SK-N-SH (cell line): ENCODE measurements at regions not wholly inside any gene's neighbourhood (a gene's known extent, or its start where the extent isn't known, plus 50 kb on each side); places are given as distances from the start of the nearest gene placed in this dataset.

Experiments
- CTCF ChIA-PET: fragments of 300-600, 350-600 bp; formaldehyde crosslinking; extraction: SDS; loops from one replicate; lab custom pipeline; 2021; lab: Yijun Ruan, JAX
- POLR2A ChIA-PET: fragments of 350-600 bp; sonication (Branson Sonifier 250); formaldehyde crosslinking; extraction: SDS; loops from one replicate; lab custom pipeline; 2020; ENCODE audit warnings: antibody characterized with exemption, inconsistent platforms; lab: Yijun Ruan, JAX
- DNase-seq: peaks from one replicate; pipeline ENCODE4 v3.0.0; 2012
- H2AFZ ChIP-seq: fragments of 200-600 bp; sonication (generic); 2 replicates; pipeline ENCODE4 v1.8.1; 2016; ENCODE audit warnings: antibody characterized with exemption, mild to moderate bottlenecking, low read depth
- H3F3A ChIP-seq: fragments of 200-600 bp; sonication (generic); replicated peaks from 2 replicates; pipeline ENCODE3; 2016; ENCODE audit warnings: antibody characterized with exemption, mild to moderate bottlenecking; ENCODE audit not compliant: insufficient read depth
- H3K27ac ChIP-seq, 2 experiments: fragments of 200-500 bp in 1 of 2; fragments of 200-600 bp in 1 of 2; sonication (Bioruptor generic) in 1 of 2; sonication (generic), shearing (Covaris generic) in 1 of 2; 2 replicates each; pipeline versions ENCODE4 v1.5.1 to v1.6.1; 2014 to 2016; ENCODE audit warnings: low read depth in 2 of 2, inconsistent platforms in 1 of 2, low read length in 1 of 2, mild to moderate bottlenecking in 1 of 2, mixed read lengths in 1 of 2
- H3K27me3 ChIP-seq: fragments of 200-600 bp; sonication (generic), shearing (Covaris generic); 2 replicates; pipeline ENCODE4 v1.6.1; 2016; ENCODE audit warnings: mixed run types; ENCODE audit not compliant: insufficient read depth
- H3K36me3 ChIP-seq, 2 experiments: fragments of 200-500 bp in 1 of 2; fragments of 200-600 bp in 1 of 2; sonication (Bioruptor generic) in 1 of 2; sonication (generic) in 1 of 2; replicated peaks in 1 of 2; 2 replicates each; pipeline versions ENCODE3 to v1.5.1; 2014 to 2016; ENCODE audit warnings: low read length in 1 of 2, mild to moderate bottlenecking in 1 of 2; ENCODE audit not compliant: insufficient read depth in 2 of 2, control insufficient read depth in 1 of 2
- H3K4me1 ChIP-seq, 2 experiments: fragments of 200-500 bp in 1 of 2; fragments of 200-600 bp in 1 of 2; sonication (Bioruptor generic) in 1 of 2; sonication (generic), shearing (Covaris generic) in 1 of 2; 2 replicates each; pipeline versions ENCODE4 v1.5.1 to v1.6.1; 2014 to 2016; ENCODE audit warnings: low read depth in 1 of 2, low read length in 1 of 2, mixed run types in 1 of 2; ENCODE audit not compliant: insufficient read depth in 2 of 2, control insufficient read depth in 1 of 2
- H3K4me2 ChIP-seq: fragments of 200-600 bp; sonication (generic), shearing (Covaris generic); 2 replicates; pipeline ENCODE4 v1.6.1; 2017; ENCODE audit warnings: mixed run types
- H3K4me3 ChIP-seq, 2 experiments: fragments of 200-500 bp in 1 of 2; fragments of 200-600 bp in 1 of 2; sonication (Bioruptor generic) in 1 of 2; sonication (generic), shearing (Covaris generic) in 1 of 2; 2 replicates each; pipeline versions ENCODE4 v1.5.1 to v1.8.1; 2014 to 2016; ENCODE audit warnings: low read depth in 2 of 2, inconsistent platforms in 1 of 2, low read length in 1 of 2, mild to moderate bottlenecking in 1 of 2, mixed read lengths in 1 of 2, moderate library complexity in 1 of 2
- H3K79me2 ChIP-seq: fragments of 200-600 bp; sonication (generic); 2 replicates; pipeline ENCODE4 v1.8.1; 2017; ENCODE audit warnings: mild to moderate bottlenecking; ENCODE audit not compliant: insufficient read depth
- H3K9ac ChIP-seq: fragments of 200-600 bp; sonication (generic); 2 replicates; pipeline ENCODE4 v1.6.1; 2017; ENCODE audit warnings: mixed run types
- H3K9me2 ChIP-seq: fragments of 200-600 bp; sonication (generic); 2 replicates; pipeline ENCODE4 v1.6.1; 2017; ENCODE audit warnings: mixed run types
- H3K9me3 ChIP-seq: fragments of 200-600 bp; sonication (generic); 2 replicates; pipeline ENCODE4 v1.6.1; 2017; ENCODE audit warnings: mixed run types, mild to moderate bottlenecking, moderate library complexity
- H4K20me1 ChIP-seq: fragments of 200-600 bp; sonication (generic); 2 replicates; pipeline ENCODE4 v1.6.1; 2017; ENCODE audit warnings: mild to moderate bottlenecking, mixed run types; ENCODE audit not compliant: insufficient read depth
- ELF1 ChIP-seq: IDR thresholded peaks from 2 replicates; pipeline ENCODE4 v1.4.0; 2012
- FOSL2 ChIP-seq: IDR thresholded peaks from 2 replicates; pipeline ENCODE4 v1.4.0; 2012; ENCODE audit warnings: low read depth, mild to moderate bottlenecking, moderate library complexity, borderline replicate concordance
- GABPA ChIP-seq: IDR thresholded peaks from 2 replicates; pipeline ENCODE4 v1.4.0; 2012; ENCODE audit warnings: low read depth, mild to moderate bottlenecking
- JUND ChIP-seq: IDR thresholded peaks from 2 replicates; pipeline ENCODE4 v1.4.0; 2012
- MAX ChIP-seq: IDR thresholded peaks from 2 replicates; pipeline ENCODE4 v1.4.0; 2012; ENCODE audit warnings: low read depth
- PBX3 ChIP-seq: IDR thresholded peaks from 2 replicates; pipeline ENCODE4; 2012
- POLR2AphosphoS5 ChIP-seq: IDR thresholded peaks from 2 replicates; pipeline ENCODE4 v1.6.1; 2012; ENCODE audit warnings: low read depth, low read length
- RAD21 ChIP-seq: IDR thresholded peaks from 2 replicates; pipeline ENCODE4 v1.6.1; 2012; ENCODE audit warnings: mild to moderate bottlenecking, low read length
- RFX5 ChIP-seq: IDR thresholded peaks from 2 replicates; pipeline ENCODE4 v1.6.1; 2012; ENCODE audit warnings: mild to moderate bottlenecking, improper control_type of control experiment, low read length
- RXRA ChIP-seq: IDR thresholded peaks from 2 replicates; pipeline ENCODE4 v1.4.0; 2012; ENCODE audit warnings: low read depth, mild to moderate bottlenecking, borderline replicate concordance
- SIN3A ChIP-seq: IDR thresholded peaks from 2 replicates; pipeline ENCODE4 v1.6.1; 2012; ENCODE audit warnings: low read depth, mild to moderate bottlenecking, low read length, moderate library complexity, borderline replicate concordance
- YY1 ChIP-seq: IDR thresholded peaks from 2 replicates; pipeline ENCODE4 v1.4.0; 2012; ENCODE audit warnings: low read depth, mild to moderate bottlenecking
- WGBS: methylation state at CpG from one replicate; pipeline ENCODE4 v1.1.6; 2017; ENCODE audit warnings: low lambda C conversion rate; 5-methylcytosine and 5-hydroxymethylcytosine counted together
- TF ChIP-seq, protein P1 (sequence below): fragments of 200-600 bp; sonication (generic); IDR thresholded peaks from 2 replicates; pipeline ENCODE4 v1.6.1; 2017; ENCODE audit warnings: antibody characterized with exemption, mild to moderate bottlenecking, moderate library complexity
- TF ChIP-seq, protein P2 (sequence below): IDR thresholded peaks from 2 replicates; pipeline ENCODE4 v1.6.1; 2012; ENCODE audit warnings: mild to moderate bottlenecking, low read depth, low read length, moderate library complexity

- TF ChIP-seq, protein P1, sequence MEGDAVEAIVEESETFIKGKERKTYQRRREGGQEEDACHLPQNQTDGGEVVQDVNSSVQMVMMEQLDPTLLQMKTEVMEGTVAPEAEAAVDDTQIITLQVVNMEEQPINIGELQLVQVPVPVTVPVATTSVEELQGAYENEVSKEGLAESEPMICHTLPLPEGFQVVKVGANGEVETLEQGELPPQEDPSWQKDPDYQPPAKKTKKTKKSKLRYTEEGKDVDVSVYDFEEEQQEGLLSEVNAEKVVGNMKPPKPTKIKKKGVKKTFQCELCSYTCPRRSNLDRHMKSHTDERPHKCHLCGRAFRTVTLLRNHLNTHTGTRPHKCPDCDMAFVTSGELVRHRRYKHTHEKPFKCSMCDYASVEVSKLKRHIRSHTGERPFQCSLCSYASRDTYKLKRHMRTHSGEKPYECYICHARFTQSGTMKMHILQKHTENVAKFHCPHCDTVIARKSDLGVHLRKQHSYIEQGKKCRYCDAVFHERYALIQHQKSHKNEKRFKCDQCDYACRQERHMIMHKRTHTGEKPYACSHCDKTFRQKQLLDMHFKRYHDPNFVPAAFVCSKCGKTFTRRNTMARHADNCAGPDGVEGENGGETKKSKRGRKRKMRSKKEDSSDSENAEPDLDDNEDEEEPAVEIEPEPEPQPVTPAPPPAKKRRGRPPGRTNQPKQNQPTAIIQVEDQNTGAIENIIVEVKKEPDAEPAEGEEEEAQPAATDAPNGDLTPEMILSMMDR, result peak; percentile 11; the same call in 1 of the 2 replicates
- TF ChIP-seq MAX (peak; percentile 18; the same call in 1 of the 2 replicates), ELF1 (no peak)
Observed at GRCh38 chr5:171596391-171596878, 177.0 kb downstream of the FGF18 start (continued).

- POLR2A ChIA-PET, result no interaction called here
- DNase-seq, result no peak
- Histone ChIP-seq H3K9ac (no peak overlapping the region), H3K79me2 (no peaks in the 10 kb centered on the region), H3K27ac (no peak overlapping the region), H3K4me3 (no peak overlapping the region), H3K4me1 (no peaks in the 10 kb centered on the region; a peak in 1 of 4 replicates), H3K9me2 (no peaks in the 10 kb centered on the region), H2AFZ (no peak overlapping the region), H3K27me3 (no peaks in the 10 kb centered on the region; the same call in 1 of the 2 replicates)
- WGBS, result 62% methylated on average over 6 of the region's 6 CpGs
- no peak for TF ChIP-seq SIN3A
- TF ChIP-seq RAD21, result 0 out of 2 replicates have a peak, but pooled peaks have one; percentile 13
- TF ChIP-seq, all 33 proteins: peak for 1
- H3K4me2 ChIP-seq, result no peak overlapping the region
- H3F3A ChIP-seq, result no peaks in the 10 kb centered on the region
- H4K20me1 ChIP-seq, result no peaks in the 10 kb centered on the region
- no peaks in the 10 kb centered on the region for H3K36me3 ChIP-seq
- CTCF ChIA-PET, result interaction anchor here (1.0 to 1.3 kb wide), 2 partner anchors 12 to 310 kb away, joined by 3 to 5 read pairs; no protein-coding TSS in a partner anchor
- H3K9me3 ChIP-seq, result no peaks in the 10 kb centered on the region
Observed at GRCh38 chr5:171597946-171598640, 178.6 kb downstream of the FGF18 start.

- CTCF ChIA-PET, result interaction anchor here (1.0 to 1.3 kb wide), 2 partner anchors 11 to 310 kb away, joined by 3 to 5 read pairs; no protein-coding TSS in a partner anchor
- Histone ChIP-seq H3K9ac (no peak overlapping the region), H3K36me3 (no peaks in the 10 kb centered on the region), H3K9me2 (no peaks in the 10 kb centered on the region), H3F3A (no peaks in the 10 kb centered on the region), H4K20me1 (no peaks in the 10 kb centered on the region), H3K9me3 (no peaks in the 10 kb centered on the region), H3K79me2 (no peaks in the 10 kb centered on the region), H3K27ac (no peak overlapping the region), H3K4me2 (no peak overlapping the region), H2AFZ (no peak overlapping the region), H3K4me3 (no peak overlapping the region), H3K4me1 (no peaks in the 10 kb centered on the region; a peak in 1 of 4 replicates), H3K27me3 (no peaks in the 10 kb centered on the region; the same call in 1 of the 2 replicates)
- POLR2A ChIA-PET, result no interaction called here
- 51% methylated on average over 7 of the region's 7 CpGs for WGBS
- no peak for DNase-seq
- TF ChIP-seq SIN3A (no peak), JUND (no peak), POLR2AphosphoS5 (no peak), FOSL2 (no peak), RFX5 (no peak), PBX3 (no peak), RXRA (no peak), YY1 (no peak), GABPA (no peak)
- TF ChIP-seq, protein P2, sequence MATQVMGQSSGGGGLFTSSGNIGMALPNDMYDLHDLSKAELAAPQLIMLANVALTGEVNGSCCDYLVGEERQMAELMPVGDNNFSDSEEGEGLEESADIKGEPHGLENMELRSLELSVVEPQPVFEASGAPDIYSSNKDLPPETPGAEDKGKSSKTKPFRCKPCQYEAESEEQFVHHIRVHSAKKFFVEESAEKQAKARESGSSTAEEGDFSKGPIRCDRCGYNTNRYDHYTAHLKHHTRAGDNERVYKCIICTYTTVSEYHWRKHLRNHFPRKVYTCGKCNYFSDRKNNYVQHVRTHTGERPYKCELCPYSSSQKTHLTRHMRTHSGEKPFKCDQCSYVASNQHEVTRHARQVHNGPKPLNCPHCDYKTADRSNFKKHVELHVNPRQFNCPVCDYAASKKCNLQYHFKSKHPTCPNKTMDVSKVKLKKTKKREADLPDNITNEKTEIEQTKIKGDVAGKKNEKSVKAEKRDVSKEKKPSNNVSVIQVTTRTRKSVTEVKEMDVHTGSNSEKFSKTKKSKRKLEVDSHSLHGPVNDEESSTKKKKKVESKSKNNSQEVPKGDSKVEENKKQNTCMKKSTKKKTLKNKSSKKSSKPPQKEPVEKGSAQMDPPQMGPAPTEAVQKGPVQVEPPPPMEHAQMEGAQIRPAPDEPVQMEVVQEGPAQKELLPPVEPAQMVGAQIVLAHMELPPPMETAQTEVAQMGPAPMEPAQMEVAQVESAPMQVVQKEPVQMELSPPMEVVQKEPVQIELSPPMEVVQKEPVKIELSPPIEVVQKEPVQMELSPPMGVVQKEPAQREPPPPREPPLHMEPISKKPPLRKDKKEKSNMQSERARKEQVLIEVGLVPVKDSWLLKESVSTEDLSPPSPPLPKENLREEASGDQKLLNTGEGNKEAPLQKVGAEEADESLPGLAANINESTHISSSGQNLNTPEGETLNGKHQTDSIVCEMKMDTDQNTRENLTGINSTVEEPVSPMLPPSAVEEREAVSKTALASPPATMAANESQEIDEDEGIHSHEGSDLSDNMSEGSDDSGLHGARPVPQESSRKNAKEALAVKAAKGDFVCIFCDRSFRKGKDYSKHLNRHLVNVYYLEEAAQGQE, result no peak
- TF ChIP-seq, protein P1, result no peak
Observed at GRCh38 chr5:171598641-171599152, 179.2 kb downstream of the FGF18 start.
